Trophoblast cell (in vitro differentiated cells and primary cell): ENCODE measurements at regions not wholly inside any gene's neighbourhood (a gene's known extent, or its start where the extent isn't known, plus 50 kb on each side); places are given as distances from the start of the nearest gene placed in this dataset.

Experiments
- DNase-seq, 2 donors: peaks; one replicate each; pipeline ENCODE4 v3.0.0-alpha.2; 2016
- H2AFZ ChIP-seq: 2 replicates; pipeline ENCODE4 v1.6.1; 2013; ENCODE audit warnings: low read length, moderate library complexity, mild to moderate bottlenecking; ENCODE audit not compliant: insufficient read depth, poor library complexity
- H2AK5ac ChIP-seq: 2 replicates; pipeline ENCODE4 v1.6.1; 2013; ENCODE audit warnings: mild to moderate bottlenecking, low read length
- H2BK120ac ChIP-seq: 2 replicates; pipeline ENCODE4 v1.6.1; 2013; ENCODE audit warnings: low read length, mild to moderate bottlenecking, moderate library complexity; ENCODE audit not compliant: insufficient read depth, poor library complexity
- H2BK12ac ChIP-seq: 2 replicates; pipeline ENCODE4 v1.6.1; 2013; ENCODE audit warnings: mild to moderate bottlenecking, low read length, moderate library complexity
- H2BK5ac ChIP-seq: 2 replicates; pipeline ENCODE4 v1.6.1; 2013; ENCODE audit warnings: low read length, low read depth, moderate library complexity, mild to moderate bottlenecking; ENCODE audit not compliant: poor library complexity
- H3K14ac ChIP-seq: 2 replicates; pipeline ENCODE4 v1.6.1; 2013; ENCODE audit warnings: mild to moderate bottlenecking, low read length
- H3K18ac ChIP-seq: 2 replicates; pipeline ENCODE4 v1.6.1; 2013; ENCODE audit warnings: mild to moderate bottlenecking, low read length
- H3K23ac ChIP-seq: 2 replicates; pipeline ENCODE4 v1.6.1; 2013; ENCODE audit warnings: low read length
- H3K27ac ChIP-seq: 2 replicates; pipeline ENCODE4 v1.5.1; 2013; ENCODE audit warnings: low read depth, mild to moderate bottlenecking, inconsistent platforms, low read length, moderate library complexity
- H3K27me3 ChIP-seq: 2 replicates; pipeline ENCODE4 v1.6.1; 2013; ENCODE audit warnings: inconsistent platforms, mild to moderate bottlenecking, low read length, moderate library complexity; ENCODE audit not compliant: insufficient read depth
- H3K36me3 ChIP-seq, 2 experiments: 1 replicate in 1 of 2; 2 replicates in 1 of 2; pipeline ENCODE4 v1.6.1; 2013; ENCODE audit warnings: low read length in 2 of 2, mild to moderate bottlenecking in 2 of 2, moderate library complexity in 1 of 2; ENCODE audit not compliant: insufficient read depth in 2 of 2, control insufficient read depth in 1 of 2
- H3K4ac ChIP-seq: 2 replicates; pipeline ENCODE4 v1.6.1; 2013; ENCODE audit warnings: low read depth, mild to moderate bottlenecking, low read length, moderate library complexity
- H3K4me1 ChIP-seq, 2 experiments: 1 replicate in 1 of 2; 2 replicates in 1 of 2; pipeline ENCODE4 v1.6.1; 2013; ENCODE audit warnings: low read length in 2 of 2, mild to moderate bottlenecking in 2 of 2, moderate library complexity in 1 of 2; ENCODE audit not compliant: insufficient read depth in 2 of 2, control insufficient read depth in 1 of 2
- H3K4me2 ChIP-seq: 2 replicates; pipeline ENCODE4 v1.6.1; 2013; ENCODE audit warnings: inconsistent platforms, mild to moderate bottlenecking, low read length, moderate library complexity
- H3K4me3 ChIP-seq: 2 replicates; pipeline ENCODE4 v1.5.1; 2013; ENCODE audit warnings: mild to moderate bottlenecking, low read depth, low read length, inconsistent platforms
- H3K79me1 ChIP-seq: one replicate; pipeline ENCODE4 v1.6.1; 2013; ENCODE audit warnings: low read length
- H3K79me2 ChIP-seq: 2 replicates; pipeline ENCODE4 v1.6.1; 2013; ENCODE audit warnings: low read length, mild to moderate bottlenecking; ENCODE audit not compliant: control insufficient read depth, insufficient read depth, poor library complexity
- H3K9ac ChIP-seq: 2 replicates; pipeline ENCODE4 v1.6.1; 2013; ENCODE audit warnings: mild to moderate bottlenecking, low read length
- H3K9me3 ChIP-seq: 2 replicates; pipeline ENCODE4 v1.6.1; 2013; ENCODE audit warnings: low read depth, mild to moderate bottlenecking, control low read depth, inconsistent platforms, low read length; ENCODE audit not compliant: insufficient read depth
- H4K12ac ChIP-seq: 2 replicates; pipeline ENCODE4 v1.6.1; 2013; ENCODE audit warnings: low read depth, mild to moderate bottlenecking, low read length, moderate library complexity
- H4K8ac ChIP-seq: 2 replicates; pipeline ENCODE4 v1.6.1; 2013; ENCODE audit warnings: low read depth, mild to moderate bottlenecking, low read length, moderate library complexity
- H4K91ac ChIP-seq: one replicate; pipeline ENCODE4 v1.6.1; 2013; ENCODE audit warnings: low read depth, mild to moderate bottlenecking, low read length, moderate library complexity
- WGBS: extraction: QIAGEN DNeasy Blood & Tissue Kit; methylation state at CpG from one replicate; pipeline ENCODE4 v1.1.7; 2013; ENCODE audit warnings: missing lambda C conversion rate; ENCODE audit not compliant: insufficient read length, insufficient coverage; ENCODE audit errors: extremely low coverage; 5-methylcytosine and 5-hydroxymethylcytosine counted together

GRCh38 chr6:103177791-103178190 is 1681.9 kb downstream of the HACE1 start:
- no peak overlapping the region for H3K23ac ChIP-seq
- no peak overlapping the region for H3K27ac ChIP-seq
- no peak overlapping the region for H2AFZ ChIP-seq
- no peak overlapping the region for H2AK5ac ChIP-seq
- H3K9me3 ChIP-seq = no peaks in the 10 kb centered on the region
- H3K9ac ChIP-seq = no peak overlapping the region
- no peak overlapping the region for H2BK12ac ChIP-seq
- H2BK120ac ChIP-seq = no peak overlapping the region
- no peaks in the 10 kb centered on the region for H3K79me1 ChIP-seq
- no peaks in the 10 kb centered on the region for H3K4me1 ChIP-seq
- no peak overlapping the region for H2BK5ac ChIP-seq
- no peak overlapping the region for H3K4ac ChIP-seq
- WGBS = no CpG with 5 or more reads among the region's 1 CpG
- H3K14ac ChIP-seq = no peak overlapping the region
- H4K12ac ChIP-seq = no peak overlapping the region
- H3K18ac ChIP-seq = no peak overlapping the region
- H3K79me2 ChIP-seq = no peaks in the 10 kb centered on the region
- H3K4me2 ChIP-seq = no peak overlapping the region
- H4K91ac ChIP-seq = no peak overlapping the region
- H3K4me3 ChIP-seq = no peak overlapping the region
- H3K27me3 ChIP-seq = no peaks in the 10 kb centered on the region
- H3K36me3 ChIP-seq = no peaks in the 10 kb centered on the region
- no peak overlapping the region for H4K8ac ChIP-seq
- DNase-seq = no peak

DNA sequence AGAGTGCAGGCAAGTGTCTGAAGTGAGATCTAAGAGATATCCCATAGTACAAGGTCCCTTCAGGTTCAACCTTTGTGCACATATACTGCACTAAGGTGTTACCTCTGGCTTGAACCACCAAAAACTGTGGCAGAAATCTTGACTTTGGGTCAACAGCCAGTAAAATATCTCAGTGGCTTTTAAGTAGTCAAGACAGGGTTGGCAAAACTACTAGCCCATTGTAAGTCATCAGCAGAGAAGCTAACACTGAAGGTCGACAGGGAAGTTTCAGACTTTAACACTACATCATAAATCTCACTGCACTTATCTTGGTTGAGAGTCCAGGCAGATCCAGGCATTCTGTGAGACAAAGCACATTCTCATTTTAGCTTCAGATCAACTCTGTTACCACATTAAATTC is 1684.7 kb downstream of the HACE1 start:
- Histone ChIP-seq H2BK5ac (no peak overlapping the region), H3K9ac (no peak overlapping the region), H3K4me2 (no peak overlapping the region), H3K4ac (no peak overlapping the region), H4K12ac (no peak overlapping the region), H3K4me3 (no peak overlapping the region), H3K23ac (no peak overlapping the region), H3K9me3 (no peaks in the 10 kb centered on the region), H3K79me1 (no peaks in the 10 kb centered on the region), H4K91ac (no peak overlapping the region), H4K8ac (no peak overlapping the region), H2BK12ac (no peak overlapping the region), H2AFZ (no peak overlapping the region), H2BK120ac (no peak overlapping the region), H3K36me3 (no peaks in the 10 kb centered on the region), H2AK5ac (no peak overlapping the region), H3K27me3 (no peaks in the 10 kb centered on the region), H3K79me2 (no peaks in the 10 kb centered on the region), H3K18ac (no peak overlapping the region), H3K27ac (no peak overlapping the region), H3K4me1 (no peaks in the 10 kb centered on the region), H3K14ac (no peak overlapping the region)
- WGBS = no CpG with 5 or more reads among the region's 1 CpG
- DNase-seq = no peak

GRCh38 chr6:103167345-103168071 is 1692.2 kb downstream of the HACE1 start:
- H3K36me3 ChIP-seq = no peaks in the 10 kb centered on the region
- H2AK5ac ChIP-seq = no peak overlapping the region
- H2BK12ac ChIP-seq = no peak overlapping the region
- no peak for DNase-seq
- no peak overlapping the region for H3K9ac ChIP-seq
- no peak overlapping the region for H4K91ac ChIP-seq
- no peaks in the 10 kb centered on the region for H3K27me3 ChIP-seq
- H2BK120ac ChIP-seq = no peak overlapping the region
- WGBS = no CpG with 5 or more reads among the region's 4 CpGs
- no peak overlapping the region for H3K23ac ChIP-seq
- H3K79me2 ChIP-seq = no peaks in the 10 kb centered on the region
- no peak overlapping the region for H3K27ac ChIP-seq
- H3K4me2 ChIP-seq = no peak overlapping the region
- H2AFZ ChIP-seq = no peak overlapping the region
- H3K4ac ChIP-seq = no peak overlapping the region
- H4K12ac ChIP-seq = no peak overlapping the region
- no peak overlapping the region for H2BK5ac ChIP-seq
- H3K79me1 ChIP-seq = no peaks in the 10 kb centered on the region
- H3K4me1 ChIP-seq = no peaks in the 10 kb centered on the region
- H3K18ac ChIP-seq = no peak overlapping the region
- no peak overlapping the region for H3K14ac ChIP-seq
- no peak overlapping the region for H3K4me3 ChIP-seq
- H4K8ac ChIP-seq = no peak overlapping the region
- no peaks in the 10 kb centered on the region for H3K9me3 ChIP-seq

- H3K9me3 ChIP-seq = no peaks in the 10 kb centered on the region
Observed at GRCh38 chr6:103154779-103155572, 1704.7 kb downstream of the HACE1 start.

More at GRCh38 chr6:103154779-103155572, 1704.7 kb downstream of the HACE1 start:
- no peak overlapping the region for H3K4me3 ChIP-seq
- no peak overlapping the region for H2AFZ ChIP-seq
- no peak overlapping the region for H3K4me2 ChIP-seq
- no peaks in the 10 kb centered on the region for H3K4me1 ChIP-seq
- no peak overlapping the region for H4K12ac ChIP-seq
- H2BK120ac ChIP-seq = no peak overlapping the region
- no CpG with 5 or more reads among the region's 4 CpGs for WGBS
- no peak overlapping the region for H3K23ac ChIP-seq
- H2BK12ac ChIP-seq = no peak overlapping the region
- H2AK5ac ChIP-seq = no peak overlapping the region
- no peaks in the 10 kb centered on the region for H3K27me3 ChIP-seq
- no peak overlapping the region for H3K9ac ChIP-seq
- no peak overlapping the region for H3K4ac ChIP-seq
- H3K36me3 ChIP-seq = no peaks in the 10 kb centered on the region
- H3K18ac ChIP-seq = no peak overlapping the region
- no peak for DNase-seq
- no peaks in the 10 kb centered on the region for H3K79me2 ChIP-seq
- H4K8ac ChIP-seq = no peak overlapping the region
- H3K14ac ChIP-seq = no peak overlapping the region
- no peak overlapping the region for H2BK5ac ChIP-seq
- no peaks in the 10 kb centered on the region for H3K79me1 ChIP-seq
- no peak overlapping the region for H4K91ac ChIP-seq
- H3K27ac ChIP-seq = no peak overlapping the region
